ENCODE measurements at regions not wholly inside any gene's neighbourhood (a gene's known extent, or its start where the extent isn't known, plus 50 kb on each side); places are given as distances from the start of the nearest gene placed in this dataset.
"Not testable (repeated sequence)": the region's sequence is repeated elsewhere in the genome, so short reads cannot be mapped to it uniquely, and the experiment has no call there.

DNA sequence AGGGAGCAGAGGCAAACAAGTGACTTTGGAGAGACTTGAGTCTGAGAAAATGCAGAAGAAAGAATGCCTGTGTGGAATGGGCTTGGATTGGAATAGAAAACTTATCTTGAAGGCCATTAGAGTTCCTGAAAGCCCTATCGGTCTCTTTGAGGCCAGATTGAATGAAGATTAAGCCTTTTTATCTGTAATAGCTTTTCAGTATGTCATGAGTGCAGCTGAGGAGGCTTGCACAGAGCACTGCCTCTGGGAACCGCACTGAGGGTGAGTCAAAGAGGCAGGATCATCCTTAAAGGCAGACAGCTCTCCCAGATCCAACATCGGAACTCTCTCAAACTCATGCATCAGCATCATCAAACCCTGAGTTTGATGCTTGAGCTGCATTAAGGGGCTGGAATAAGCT is 515.2 kb downstream of the NTRK3 start:
- CTCF ChIA-PET, result no interaction called here
- Mint-ChIP-seq H3K9me3 (peaks cover 5% of the 10 kb centered on the region), H3K4me1 (peaks cover 12% of the 10 kb centered on the region), H3K4me3 (no peak overlapping the region), H3K27ac (no peak overlapping the region), H3K27me3 (no peaks in the 10 kb centered on the region), H3K36me3 (ENCODE audit: low read depth) (peaks cover 2% of the 10 kb centered on the region)
- POLR2A ChIA-PET, result no interaction called here
- DNase-seq, result no peak

DNA sequence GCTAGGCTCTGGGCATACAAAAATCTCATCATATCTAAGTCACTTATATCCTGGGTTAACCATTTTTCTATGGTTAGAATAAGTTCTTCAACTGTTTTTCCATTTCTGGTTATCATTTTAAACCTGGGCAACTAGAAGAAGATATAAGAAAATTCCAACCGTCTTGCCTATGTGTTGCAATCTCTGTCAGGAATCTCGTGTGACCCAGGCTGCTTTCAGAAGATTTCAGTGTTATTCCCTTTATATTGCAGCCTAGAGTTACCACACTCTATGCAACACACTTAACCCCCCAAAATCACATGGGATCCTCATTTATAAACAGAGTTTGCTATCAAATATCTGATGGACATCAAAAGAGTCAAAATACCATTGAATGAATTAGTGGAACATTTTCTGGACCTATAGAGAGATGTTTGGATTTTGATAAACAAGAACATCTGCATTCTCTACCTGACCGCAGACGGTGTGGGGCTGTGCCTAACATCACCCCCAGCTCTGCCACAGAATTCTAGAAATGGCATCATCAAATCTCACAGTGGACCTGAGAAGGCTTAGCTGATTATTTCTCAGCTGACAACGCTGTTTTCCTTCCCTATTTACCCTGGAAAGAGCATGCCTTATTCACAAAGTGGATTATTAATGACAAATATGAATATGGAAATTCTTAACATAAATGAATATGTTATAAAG is 515.7 kb downstream of the NTRK3 start:
- Mint-ChIP-seq H3K4me3 (no peak overlapping the region), H3K27ac (no peak overlapping the region), H3K4me1 (peaks cover 15% of the 10 kb centered on the region), H3K36me3 (ENCODE audit: low read depth) (peaks cover 2% of the 10 kb centered on the region), H3K27me3 (no peaks in the 10 kb centered on the region), H3K9me3 (peaks cover 5% of the 10 kb centered on the region)
- DNase-seq, result no peak
- ChIA-PET POLR2A (no interaction called here), CTCF (no interaction called here)

DNA sequence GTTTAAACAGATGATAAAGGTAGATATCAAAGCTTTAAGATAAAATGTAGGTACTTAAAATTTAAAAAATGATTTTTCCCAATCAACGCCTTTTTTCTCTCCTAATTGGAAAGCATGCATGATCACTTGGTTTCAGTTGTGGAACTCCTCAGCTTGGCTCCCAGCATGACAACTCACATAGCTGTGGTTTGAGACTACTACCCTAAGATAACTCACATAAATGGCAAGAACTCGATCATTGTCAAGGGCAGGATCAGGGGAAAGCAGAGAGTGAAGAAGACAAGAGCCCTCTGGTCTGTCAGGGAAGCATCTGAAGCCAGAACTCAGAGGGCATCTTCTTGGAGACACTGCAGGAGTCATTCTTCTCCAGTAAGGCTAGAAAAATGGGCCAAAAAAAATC is 516.7 kb downstream of the NTRK3 start:
- CTCF ChIA-PET, result no interaction called here
- Mint-ChIP-seq H3K9me3 (peaks cover 7% of the 10 kb centered on the region), H3K4me1 (peaks cover 15% of the 10 kb centered on the region), H3K27me3 (no peaks in the 10 kb centered on the region), H3K27ac (no peak overlapping the region), H3K4me3 (no peak overlapping the region), H3K36me3 (ENCODE audit: low read depth) (peaks cover 2% of the 10 kb centered on the region)
- POLR2A ChIA-PET, result no interaction called here
- DNase-seq, result no peak

DNA sequence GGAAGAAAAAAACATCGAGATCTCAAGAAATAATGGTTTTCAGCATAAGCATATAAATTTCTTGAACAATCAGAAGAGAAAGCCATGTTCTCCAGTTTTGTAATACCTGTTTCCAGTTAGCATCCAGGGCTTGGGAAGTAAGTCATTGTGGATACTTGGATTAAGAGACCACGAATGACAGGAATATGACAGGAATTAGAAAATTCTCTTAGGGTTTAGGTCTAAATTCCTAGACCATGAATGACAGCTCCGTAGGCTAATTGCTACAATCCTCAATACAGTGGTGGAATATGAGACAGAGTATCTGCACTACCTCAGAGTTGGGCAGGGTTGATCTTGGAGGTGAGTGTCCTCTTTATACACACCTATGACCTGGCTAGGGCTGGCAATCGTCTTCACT is 517.5 kb downstream of the NTRK3 start:
- peaks cover 15% of the 10 kb centered on the region for H3K4me1 Mint-ChIP-seq
- peaks cover 8% of the 10 kb centered on the region for H3K9me3 Mint-ChIP-seq
- H3K36me3 Mint-ChIP-seq (ENCODE audit: low read depth), result peaks cover 2% of the 10 kb centered on the region
- no peaks in the 10 kb centered on the region for H3K27me3 Mint-ChIP-seq
- CTCF ChIA-PET, result no interaction called here
- POLR2A ChIA-PET, result no interaction called here
- no peak overlapping the region for H3K4me3 Mint-ChIP-seq
- DNase-seq, result no peak
- H3K27ac Mint-ChIP-seq, result no peak overlapping the region

DNA sequence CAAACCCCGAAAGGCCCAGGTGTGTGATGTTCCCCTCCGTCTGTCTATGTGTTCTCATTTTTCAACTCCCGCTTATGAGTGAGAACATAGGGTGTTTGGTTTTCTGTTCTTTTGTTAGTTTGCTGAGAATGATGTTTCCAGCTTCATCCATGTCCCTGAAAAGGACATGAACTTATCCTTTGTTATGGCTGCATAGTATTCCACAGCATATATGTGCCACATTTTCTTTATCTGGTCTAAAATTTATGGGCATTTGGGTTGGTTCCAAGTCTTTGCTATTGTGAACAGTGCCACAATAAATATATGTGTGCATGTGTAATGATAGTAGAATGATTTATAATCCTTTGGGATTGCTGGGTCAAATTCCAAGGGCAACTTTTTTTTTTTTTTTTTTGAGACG is 519.1 kb downstream of the NTRK3 start:
- H3K9me3 Mint-ChIP-seq; POLR2A ChIA-PET; H3K27me3 Mint-ChIP-seq; CTCF ChIA-PET; DNase-seq; H3K4me3 Mint-ChIP-seq; H3K36me3 Mint-ChIP-seq (ENCODE audit: low read depth): not testable (repeated sequence)
- peak overlapping the region; percentile 74 for H3K27ac Mint-ChIP-seq
- H3K4me1 Mint-ChIP-seq, result peaks cover 15% of the 10 kb centered on the region

DNA sequence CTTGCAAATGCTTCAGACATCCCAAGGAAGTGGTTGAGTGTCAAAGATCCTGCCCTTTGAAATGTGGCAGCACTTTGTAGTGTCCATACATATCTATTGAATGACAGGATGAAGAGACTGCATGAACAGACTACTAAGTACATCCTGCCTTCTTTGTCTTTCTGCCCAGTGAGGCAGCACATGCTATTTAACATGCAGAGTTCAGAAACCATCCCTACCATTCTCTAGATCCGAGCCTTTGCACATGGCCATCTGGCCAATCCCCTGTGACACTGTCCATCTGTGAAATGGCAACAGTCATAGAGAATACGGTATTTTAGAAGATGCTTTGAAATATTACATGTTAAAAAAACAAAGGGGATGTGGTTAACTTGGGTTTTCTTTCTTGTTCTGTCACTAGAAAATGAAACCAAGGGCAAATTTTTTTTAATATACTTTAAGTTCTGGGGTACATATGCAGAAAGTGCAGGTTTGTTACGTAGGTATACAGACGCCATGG is 519.6 kb downstream of the NTRK3 start:
- Mint-ChIP-seq H3K4me1 (peaks cover 15% of the 10 kb centered on the region), H3K9me3 (peaks cover 8% of the 10 kb centered on the region), H3K27ac (peak overlapping the region; percentile 52), H3K4me3 (no peak overlapping the region), H3K36me3 (ENCODE audit: low read depth) (peaks cover 2% of the 10 kb centered on the region), H3K27me3 (no peaks in the 10 kb centered on the region)
- ChIA-PET POLR2A (no interaction called here), CTCF (no interaction called here)
- DNase-seq, result peak; percentile 8

DNA sequence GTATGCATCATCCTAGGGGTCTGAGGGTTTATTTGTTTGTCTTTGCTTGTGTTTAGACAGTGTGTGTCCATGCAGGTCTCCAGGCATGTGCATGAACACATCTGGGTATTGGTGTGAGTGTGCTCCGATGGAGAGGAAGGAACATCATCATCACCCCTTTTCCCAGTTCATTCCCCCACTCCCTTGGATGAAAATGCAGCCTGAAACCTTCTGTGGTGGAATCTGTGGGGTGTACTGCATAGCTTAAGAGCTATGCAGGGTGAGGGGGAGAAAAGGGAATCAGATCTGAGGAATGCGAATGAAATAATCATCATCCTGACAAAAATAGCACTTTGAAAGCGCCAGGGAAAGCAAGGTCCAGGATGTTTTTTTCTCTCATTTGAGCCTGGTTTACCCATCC is 520.1 kb downstream of the NTRK3 start:
- ChIA-PET CTCF (no interaction called here), POLR2A (no interaction called here)
- Mint-ChIP-seq H3K4me1 (peaks cover 15% of the 10 kb centered on the region), H3K4me3 (no peak overlapping the region), H3K27ac (no peak overlapping the region), H3K36me3 (ENCODE audit: low read depth) (peaks cover 2% of the 10 kb centered on the region), H3K27me3 (no peaks in the 10 kb centered on the region), H3K9me3 (peaks cover 8% of the 10 kb centered on the region)
- DNase-seq, result no peak

DNA sequence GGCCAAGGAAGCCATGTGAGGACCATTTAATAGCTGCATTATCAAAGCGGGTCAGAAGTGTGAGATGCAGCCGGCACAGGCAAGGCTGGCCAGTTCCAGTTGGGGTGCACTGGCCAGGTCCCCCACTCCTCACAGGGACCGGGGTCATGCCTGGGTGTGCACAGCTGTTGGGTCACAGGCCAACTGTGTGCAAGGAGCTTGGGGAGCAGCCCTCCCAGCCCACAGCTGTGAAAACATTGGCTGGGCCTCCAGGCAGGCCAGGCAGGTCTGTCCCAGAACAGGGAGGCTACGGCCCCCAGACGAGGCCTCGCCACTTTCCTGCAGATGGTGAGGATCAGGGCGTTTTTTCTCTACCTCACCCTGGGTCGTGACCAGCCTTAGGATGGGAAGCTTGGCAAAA is 521.0 kb downstream of the NTRK3 start:
- Mint-ChIP-seq H3K4me3 (no peak overlapping the region), H3K27me3 (no peaks in the 10 kb centered on the region), H3K36me3 (ENCODE audit: low read depth) (peaks cover 2% of the 10 kb centered on the region), H3K27ac (no peak overlapping the region), H3K4me1 (peaks cover 15% of the 10 kb centered on the region), H3K9me3 (peaks cover 8% of the 10 kb centered on the region)
- no peak for DNase-seq
- CTCF ChIA-PET, result no interaction called here
- POLR2A ChIA-PET, result no interaction called here

DNA sequence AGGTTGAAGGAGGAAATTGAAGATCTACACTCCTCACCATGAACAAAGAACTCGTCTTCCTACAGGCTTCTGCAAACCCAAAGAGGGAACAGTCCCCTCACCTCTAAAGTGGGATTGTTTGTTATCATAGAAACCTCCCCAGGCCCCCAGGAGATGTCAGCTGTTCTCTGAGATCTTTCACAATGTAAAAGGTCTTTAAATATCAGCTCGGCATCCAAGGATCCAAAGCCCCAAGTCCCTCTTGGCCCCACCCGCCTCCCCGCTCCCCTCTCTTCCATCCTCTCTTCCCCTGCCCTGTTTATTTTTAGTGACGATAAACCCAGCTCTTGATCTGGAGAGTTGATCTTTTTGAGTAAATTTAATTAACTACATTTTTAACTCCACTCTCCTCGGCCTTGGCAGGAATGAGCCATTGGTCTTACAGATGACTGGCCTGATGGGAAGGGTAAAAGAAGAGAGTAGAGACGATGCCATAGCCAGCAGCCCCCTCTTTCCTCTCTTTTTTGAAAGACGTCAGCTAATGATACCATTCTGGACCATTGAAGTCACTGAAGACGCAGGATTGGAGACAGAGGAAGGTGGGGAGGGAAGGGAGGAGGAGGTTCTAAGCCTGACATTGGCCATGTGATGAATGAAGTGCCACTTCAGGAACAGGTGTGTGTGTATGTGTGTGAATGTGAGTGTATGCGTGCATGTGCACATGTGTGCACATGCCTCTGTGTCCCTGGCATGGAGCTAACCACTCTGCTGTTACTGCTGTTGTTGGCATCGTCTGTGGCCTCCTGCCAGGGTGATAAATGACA is 521.8 kb downstream of the NTRK3 start:
- no peak for DNase-seq
- Mint-ChIP-seq H3K27me3 (no peaks in the 10 kb centered on the region), H3K27ac (no peak overlapping the region), H3K36me3 (ENCODE audit: low read depth) (peaks cover 2% of the 10 kb centered on the region), H3K4me1 (peaks cover 15% of the 10 kb centered on the region), H3K4me3 (no peak overlapping the region), H3K9me3 (peaks cover 8% of the 10 kb centered on the region)
- CTCF ChIA-PET, result no interaction called here
- POLR2A ChIA-PET, result no interaction called here

DNA sequence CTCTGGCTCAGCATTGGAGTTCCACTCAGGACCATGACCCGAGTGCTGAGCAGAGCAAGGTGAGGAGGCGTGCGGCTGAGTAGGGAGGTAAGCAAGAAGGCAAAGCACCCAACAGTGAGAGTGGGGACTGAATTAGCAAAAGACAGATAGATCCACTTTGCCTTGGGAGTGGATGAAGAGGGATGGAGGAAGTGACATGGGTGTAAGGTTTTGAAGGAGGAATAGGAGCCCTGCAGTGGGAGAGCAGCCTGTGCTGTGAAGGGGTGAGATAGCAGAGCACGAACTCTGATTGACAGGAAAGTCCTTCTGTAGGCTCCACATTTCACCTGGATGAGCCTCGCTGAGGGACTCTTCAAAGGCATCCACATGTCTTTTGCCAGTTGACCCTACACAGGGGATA is 522.6 kb downstream of the NTRK3 start:
- DNase-seq, result no peak
- CTCF ChIA-PET, result no interaction called here
- POLR2A ChIA-PET, result no interaction called here
- Mint-ChIP-seq H3K4me3 (no peak overlapping the region), H3K27me3 (no peaks in the 10 kb centered on the region), H3K27ac (no peak overlapping the region), H3K4me1 (peaks cover 15% of the 10 kb centered on the region), H3K9me3 (peaks cover 8% of the 10 kb centered on the region), H3K36me3 (ENCODE audit: low read depth) (peaks cover 2% of the 10 kb centered on the region)

DNA sequence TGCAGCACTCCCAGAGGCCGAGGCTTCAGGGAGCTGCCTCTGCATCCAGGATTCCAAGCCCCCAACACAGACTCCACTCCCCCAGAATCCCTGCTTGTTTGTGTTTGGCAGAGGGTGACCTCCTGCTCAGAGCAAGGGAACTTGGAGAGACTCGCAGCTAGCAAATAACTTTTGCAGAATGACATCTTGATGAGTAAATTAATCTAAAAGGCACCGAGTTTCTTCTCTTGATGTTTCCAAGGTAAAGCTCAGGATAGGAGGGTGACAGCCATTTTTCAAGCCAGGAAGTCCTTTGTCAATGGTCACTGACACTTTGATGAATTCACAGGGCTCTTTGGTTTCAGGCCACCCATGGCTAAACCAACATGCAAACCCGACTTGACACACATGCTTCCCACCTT is 523.0 kb downstream of the NTRK3 start:
- H3K27ac Mint-ChIP-seq, result no peak overlapping the region
- DNase-seq, result no peak
- peaks cover 2% of the 10 kb centered on the region for H3K36me3 Mint-ChIP-seq (ENCODE audit: low read depth)
- H3K27me3 Mint-ChIP-seq, result no peaks in the 10 kb centered on the region
- ChIA-PET POLR2A (no interaction called here), CTCF (no interaction called here)
- H3K9me3 Mint-ChIP-seq, result peaks cover 8% of the 10 kb centered on the region
- H3K4me3 Mint-ChIP-seq, result no peak overlapping the region
- peaks cover 15% of the 10 kb centered on the region for H3K4me1 Mint-ChIP-seq

DNA sequence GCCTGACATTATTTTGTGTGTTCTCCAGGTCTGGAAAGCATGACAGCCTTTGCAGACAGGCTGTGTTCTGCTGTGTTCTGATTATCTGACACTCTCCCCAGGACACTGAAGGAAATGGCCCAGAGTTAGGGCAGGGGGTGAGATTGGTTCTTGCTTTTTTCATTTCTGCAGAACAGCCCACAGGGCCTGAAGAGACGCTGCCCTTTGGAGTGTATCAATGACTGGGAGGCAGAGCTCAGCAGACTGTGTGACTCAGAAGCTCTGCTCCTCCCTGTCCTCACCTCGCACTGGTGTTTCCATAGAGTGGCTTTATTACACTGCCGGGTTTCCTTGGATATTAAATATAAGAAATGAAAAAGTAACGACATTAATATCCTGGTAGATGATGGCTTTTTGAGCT is 523.6 kb downstream of the NTRK3 start:
- DNase-seq, result no peak
- Mint-ChIP-seq H3K27ac (no peak overlapping the region), H3K27me3 (no peaks in the 10 kb centered on the region), H3K9me3 (peaks cover 7% of the 10 kb centered on the region), H3K4me3 (no peak overlapping the region), H3K36me3 (ENCODE audit: low read depth) (peaks cover 2% of the 10 kb centered on the region), H3K4me1 (peaks cover 15% of the 10 kb centered on the region)
- ChIA-PET CTCF (no interaction called here), POLR2A (no interaction called here)

DNA sequence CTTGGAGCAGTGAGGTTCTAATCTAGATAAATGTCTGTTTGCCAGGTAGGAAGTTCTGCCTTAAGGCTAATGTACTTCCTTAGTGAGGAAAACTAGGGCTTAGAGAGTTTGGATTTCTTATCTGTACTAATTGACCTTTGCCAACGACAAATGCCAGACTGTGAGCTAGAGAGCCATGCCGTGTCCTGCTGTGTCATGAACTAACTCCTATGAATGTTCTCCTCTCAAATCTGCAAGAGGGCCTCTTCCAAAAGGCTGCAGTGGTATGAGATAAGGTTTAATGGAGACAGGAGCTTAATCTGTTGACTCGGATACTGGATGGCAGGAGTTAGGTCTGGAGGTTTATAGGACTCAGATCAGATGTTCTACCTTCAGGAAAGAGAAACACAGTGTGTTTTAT is 524.9 kb downstream of the NTRK3 start:
- Mint-ChIP-seq H3K27me3 (no peaks in the 10 kb centered on the region), H3K4me3 (no peak overlapping the region), H3K27ac (no peak overlapping the region), H3K9me3 (peaks cover 2% of the 10 kb centered on the region), H3K36me3 (ENCODE audit: low read depth) (no peaks in the 10 kb centered on the region), H3K4me1 (peaks cover 6% of the 10 kb centered on the region)
- no peak for DNase-seq
- ChIA-PET POLR2A (no interaction called here), CTCF (no interaction called here)

DNA sequence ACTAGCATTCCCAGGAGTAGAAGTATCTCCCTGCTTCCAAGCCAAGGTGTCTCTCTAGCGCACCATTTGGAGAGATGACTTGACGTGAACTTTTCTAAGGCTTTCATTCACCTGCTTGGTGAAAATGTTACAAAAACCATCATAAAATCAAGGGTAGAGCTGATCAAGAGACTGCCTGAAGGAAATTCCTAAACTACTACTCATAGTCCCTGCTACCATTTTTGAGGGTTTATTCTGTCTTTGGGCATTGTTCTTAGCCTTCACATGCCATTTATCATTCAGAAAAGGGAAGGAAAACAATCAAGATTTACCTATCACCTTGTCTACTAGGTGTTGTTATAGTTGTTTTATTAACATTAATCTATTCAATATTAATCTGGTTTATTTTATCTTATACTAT is 525.8 kb downstream of the NTRK3 start:
- H3K4me3 Mint-ChIP-seq, result no peak overlapping the region
- no peaks in the 10 kb centered on the region for H3K4me1 Mint-ChIP-seq
- DNase-seq, result no peak
- ChIA-PET CTCF (interaction anchor here (0.5 kb wide), 1 partner anchor 792 kb away, joined by 5 read pairs; no protein-coding TSS in a partner anchor), POLR2A (no interaction called here)
- peaks cover 2% of the 10 kb centered on the region for H3K9me3 Mint-ChIP-seq
- H3K36me3 Mint-ChIP-seq (ENCODE audit: low read depth), result no peaks in the 10 kb centered on the region
- no peak overlapping the region for H3K27ac Mint-ChIP-seq
- no peaks in the 10 kb centered on the region for H3K27me3 Mint-ChIP-seq
